Renal cortical epithelial cell (primary cell): ENCODE measurements at regions not wholly inside any gene's neighbourhood (a gene's known extent, or its start where the extent isn't known, plus 50 kb on each side); places are given as distances from the start of the nearest gene placed in this dataset.

Source experiments
- DNase-seq: peaks from one replicate; pipeline ENCODE4 v3.0.0-alpha.2; 2011; ENCODE audit warnings: low read depth

DNA sequence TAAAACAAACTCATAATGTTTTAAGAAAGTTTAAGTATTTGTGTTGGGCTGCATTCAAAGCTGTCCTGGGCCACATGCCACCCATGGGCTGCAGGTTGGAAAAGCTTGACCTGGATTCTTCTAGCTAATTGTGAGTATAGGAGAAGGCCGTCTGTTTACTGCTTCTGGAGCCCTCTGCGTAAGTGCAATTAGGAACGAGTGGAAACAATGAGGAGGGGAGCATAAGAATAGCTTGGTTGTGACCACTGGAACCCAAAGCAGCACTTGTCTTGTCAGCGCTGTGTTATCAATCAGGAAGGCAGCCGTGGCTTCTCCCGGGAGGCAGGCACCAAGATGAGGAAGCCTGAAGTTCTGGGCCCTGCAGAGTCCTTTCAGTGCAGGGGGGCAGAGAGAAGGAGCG lies 110.4 kb upstream of the MBNL2 start:
- no peak for DNase-seq

GRCh38 chr13:97112446-97113152 lies 109.5 kb upstream of the MBNL2 start:
- no peak for DNase-seq

DNA sequence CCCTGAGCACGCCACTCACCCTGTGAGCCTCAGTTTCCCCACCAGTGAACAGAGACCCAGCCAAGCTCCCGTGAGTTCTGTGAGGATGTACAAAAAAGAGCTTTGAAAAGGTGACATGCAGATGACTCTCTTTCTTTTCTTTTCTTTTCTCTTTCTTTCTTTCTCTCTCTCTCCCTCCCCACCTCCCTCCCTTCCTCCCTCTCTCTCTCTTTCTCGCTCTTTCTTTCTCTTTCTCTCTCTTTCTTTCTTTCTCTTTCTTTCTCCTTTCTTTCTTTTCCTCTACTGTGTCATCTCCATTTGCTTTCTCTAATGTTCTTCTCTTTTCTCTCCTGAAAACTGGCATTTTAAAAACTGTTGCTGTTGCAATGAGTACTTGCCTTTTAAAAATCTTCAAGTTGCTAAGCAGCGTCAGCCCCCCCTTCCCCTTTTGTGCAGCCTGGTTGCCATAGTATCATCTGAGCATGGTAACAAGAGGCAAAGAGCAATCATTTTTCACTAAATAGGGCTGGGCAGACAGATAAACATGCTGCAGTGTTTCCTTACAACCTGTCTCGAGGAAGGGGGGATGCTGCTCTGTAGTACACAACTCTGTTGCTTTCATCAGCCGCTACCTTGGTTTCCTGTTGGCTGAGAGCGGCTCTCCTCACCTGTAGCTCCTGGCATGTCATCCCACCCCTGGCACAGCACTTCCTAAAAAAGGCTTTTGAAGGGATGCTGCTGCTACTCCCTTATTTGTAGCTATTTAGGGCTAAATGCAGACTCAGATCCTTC lies 108.7 kb upstream of the MBNL2 start:
- no peak for DNase-seq

- DNase-seq: no peak
These were observed 107.5 kb upstream of the MBNL2 start for GRCh38 chr13:97114651-97115050.

DNA sequence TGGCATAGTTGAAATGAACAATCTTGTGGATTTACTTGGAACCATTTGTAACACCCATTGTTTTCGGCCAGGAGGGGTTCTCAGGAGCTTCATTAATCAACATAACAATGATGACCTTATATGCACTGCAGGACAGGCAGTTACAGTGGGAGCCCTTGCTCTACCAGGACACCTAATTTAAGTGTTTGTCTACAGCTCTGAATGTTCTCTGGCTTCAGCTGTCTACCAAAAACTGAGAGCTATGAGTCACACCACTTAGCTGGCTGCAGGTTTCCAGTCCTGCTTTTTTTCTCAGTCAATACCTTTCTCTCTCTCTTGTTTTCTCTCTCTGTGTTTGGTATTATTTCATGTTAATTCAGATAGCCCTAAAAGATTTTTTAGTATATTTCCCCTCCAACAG lies 105.4 kb upstream of the MBNL2 start:
- peak; percentile 66 for DNase-seq

- no peak for DNase-seq
These were observed 104.7 kb upstream of the MBNL2 start for GRCh38 chr13:97117388-97117910.

GRCh38 chr13:97119943-97120342 lies 102.2 kb upstream of the MBNL2 start:
- no peak for DNase-seq

- peak; percentile 50 for DNase-seq
These were observed 101.8 kb upstream of the MBNL2 start for GRCh38 chr13:97120346-97120745.

DNA sequence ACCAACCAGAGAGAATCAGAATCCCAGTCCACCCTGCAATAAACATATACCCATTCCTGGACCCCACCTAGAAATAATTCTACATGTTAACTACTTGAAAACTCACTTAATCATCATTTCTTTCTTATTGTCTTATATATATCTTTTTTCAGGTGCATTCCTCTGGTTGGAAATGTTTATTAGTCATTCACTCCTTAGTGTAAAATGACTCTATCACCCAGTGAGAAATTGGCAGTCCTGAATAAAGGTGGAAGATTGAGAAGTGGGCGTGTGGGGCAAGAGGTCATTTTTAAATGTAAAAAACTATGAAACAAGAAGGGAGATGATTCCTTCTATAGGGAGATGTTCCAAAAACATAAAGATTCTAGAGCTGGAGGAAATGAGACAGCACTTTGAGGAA lies 101.2 kb upstream of the MBNL2 start:
- no peak for DNase-seq

DNA sequence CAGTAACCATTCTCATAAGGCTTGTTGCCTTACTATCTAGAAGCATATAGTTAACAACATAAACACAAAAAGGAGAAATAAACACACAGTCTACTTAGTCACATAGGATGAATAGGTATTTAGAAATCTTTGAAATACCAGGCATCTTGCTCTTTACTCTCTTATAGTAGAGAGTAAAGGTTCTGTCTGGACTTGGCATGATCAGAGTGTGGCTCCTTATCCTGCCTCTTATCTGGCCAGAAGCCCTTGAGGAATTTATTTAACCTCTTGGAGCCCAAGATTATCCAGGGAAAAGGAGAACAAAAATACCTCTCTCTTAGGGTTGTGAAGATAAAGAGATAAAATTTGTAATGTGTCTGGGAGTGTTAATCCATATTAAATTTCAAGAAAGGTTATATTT lies 100.2 kb upstream of the MBNL2 start:
- no peak for DNase-seq

GRCh38 chr13:97122381-97122996 lies 99.6 kb upstream of the MBNL2 start:
- DNase-seq: peak; percentile 72

GRCh38 chr13:97124206-97124605 lies 97.9 kb upstream of the MBNL2 start:
- no peak for DNase-seq

DNA sequence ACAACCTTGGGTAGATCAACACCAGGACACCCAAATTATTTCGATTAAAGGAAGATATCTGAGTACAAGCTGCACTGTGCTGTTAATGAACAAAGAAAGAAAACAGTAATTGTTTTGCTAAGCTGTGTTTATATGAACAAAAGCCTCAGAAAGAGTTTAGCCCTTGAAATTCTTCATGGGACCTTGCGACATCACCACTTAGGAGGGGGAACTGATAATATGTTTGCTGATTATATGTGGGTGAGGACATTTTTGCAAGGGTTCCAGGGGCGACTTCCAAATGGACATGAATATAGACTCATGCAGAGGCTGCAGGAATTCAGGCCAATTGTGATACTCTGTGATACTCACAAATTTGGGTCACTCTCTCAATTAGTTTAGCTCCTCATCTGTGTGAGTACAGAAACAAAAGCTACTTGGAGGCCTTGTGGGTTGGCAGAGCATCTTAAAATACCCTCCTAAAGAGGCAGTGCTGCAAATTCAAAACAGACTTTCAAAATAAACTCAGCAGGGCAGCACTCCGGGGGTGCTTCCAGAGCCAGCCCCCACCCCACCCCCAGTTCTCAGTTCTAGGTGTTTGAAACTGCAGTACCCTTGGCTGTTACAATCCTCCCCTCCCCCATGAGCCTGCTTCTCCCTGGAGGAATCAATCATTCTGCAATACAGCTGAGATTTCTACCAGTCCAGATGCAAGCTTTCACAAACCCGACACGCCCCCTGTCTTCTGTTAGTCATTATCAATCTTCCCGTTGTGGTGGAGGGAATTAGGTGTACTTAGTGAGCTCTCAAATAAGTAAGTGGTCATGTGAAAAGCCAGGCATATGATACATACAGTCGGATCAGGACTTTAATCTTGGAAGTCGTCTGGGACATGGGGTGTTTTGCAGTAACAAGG lies 97.0 kb upstream of the MBNL2 start:
- peak; percentile 80 for DNase-seq

DNA sequence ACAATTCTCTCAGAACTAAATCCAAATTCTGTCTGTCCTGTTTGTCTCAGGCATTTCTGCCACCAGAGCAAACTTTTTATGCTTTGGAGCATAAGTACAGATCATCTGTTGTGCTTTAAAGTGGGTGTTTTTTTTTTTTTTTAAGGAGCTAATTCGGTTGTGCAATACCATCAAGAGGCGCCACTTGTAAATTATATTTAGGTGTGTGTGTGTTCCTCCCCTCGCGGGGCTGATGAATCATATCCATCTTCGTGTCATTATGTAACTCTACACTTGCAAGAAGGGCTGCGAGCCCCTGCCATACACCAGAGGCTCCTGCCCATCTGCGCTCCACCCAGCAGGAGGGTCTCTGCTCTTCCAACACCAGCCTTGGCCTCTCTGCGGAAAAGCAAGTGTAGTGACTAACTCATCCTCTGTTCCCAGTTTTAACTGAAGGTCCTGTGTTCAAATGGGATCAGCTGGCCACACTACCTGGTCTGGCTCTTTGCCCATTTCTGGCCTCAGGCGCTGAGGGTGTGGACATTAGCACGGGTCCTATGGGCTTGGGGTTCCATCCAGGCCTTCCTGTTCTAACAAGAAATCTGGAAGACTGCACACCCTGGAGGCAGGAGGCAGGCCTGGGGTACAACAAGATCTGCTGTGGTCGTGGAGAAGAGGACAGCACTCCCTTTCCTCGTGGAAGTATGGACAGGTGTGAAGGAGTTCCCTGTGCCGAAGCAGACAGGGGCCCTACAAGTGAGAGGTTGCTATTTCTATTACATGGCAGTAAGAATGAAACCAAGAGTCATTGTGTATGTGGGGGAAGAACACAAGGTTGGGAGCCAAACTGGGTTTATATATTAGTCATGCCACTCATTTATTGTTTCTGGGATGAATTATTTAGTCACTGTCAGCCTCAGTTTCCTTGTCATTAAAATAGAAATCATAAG lies 96.1 kb upstream of the MBNL2 start:
- DNase-seq: peak; percentile 52

DNA sequence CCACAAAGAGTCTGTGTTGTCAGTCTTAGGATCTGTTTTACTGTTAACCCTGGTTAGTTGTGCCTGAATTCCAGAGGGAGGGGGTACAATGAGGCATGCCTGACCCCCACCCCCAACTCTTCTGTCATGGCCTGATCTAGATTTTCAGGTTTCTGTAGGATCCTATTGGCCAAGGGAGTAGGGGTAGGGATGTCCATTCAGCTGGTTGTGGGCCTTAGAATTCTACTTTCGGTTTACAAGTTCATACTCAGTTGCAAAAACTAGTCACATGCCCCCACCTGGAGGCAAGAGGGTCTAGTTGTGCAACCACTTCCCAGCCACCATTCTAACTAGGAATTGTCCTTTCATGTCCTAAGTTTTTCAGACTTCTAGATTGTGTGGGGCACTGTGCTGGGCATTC lies 94.3 kb upstream of the MBNL2 start:
- peak; percentile 16 for DNase-seq

- no peak for DNase-seq
These were observed 91.9 kb upstream of the MBNL2 start for GRCh38 chr13:97130190-97130589.

GRCh38 chr13:97131447-97131846 lies 90.7 kb upstream of the MBNL2 start:
- DNase-seq: no peak

DNA sequence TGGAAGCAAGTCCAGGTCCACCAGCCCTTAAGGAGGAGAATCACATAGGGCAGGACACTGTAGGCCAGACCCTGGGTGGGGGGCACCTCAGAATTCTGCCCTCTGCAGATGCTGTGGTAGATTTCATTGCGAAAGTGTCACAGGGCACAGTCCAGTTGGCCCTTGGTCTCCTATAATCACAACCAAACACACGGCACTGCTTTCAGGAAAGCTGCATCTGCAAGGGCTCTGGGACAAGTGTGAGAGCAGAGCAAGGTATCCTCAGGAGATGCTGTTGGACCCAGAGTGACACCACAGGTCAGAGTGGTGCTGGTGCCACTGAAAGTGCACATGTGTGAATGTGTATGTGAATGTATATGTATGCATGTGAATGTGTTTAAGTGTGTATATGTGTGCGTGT lies 88.6 kb upstream of the MBNL2 start:
- no peak for DNase-seq

DNA sequence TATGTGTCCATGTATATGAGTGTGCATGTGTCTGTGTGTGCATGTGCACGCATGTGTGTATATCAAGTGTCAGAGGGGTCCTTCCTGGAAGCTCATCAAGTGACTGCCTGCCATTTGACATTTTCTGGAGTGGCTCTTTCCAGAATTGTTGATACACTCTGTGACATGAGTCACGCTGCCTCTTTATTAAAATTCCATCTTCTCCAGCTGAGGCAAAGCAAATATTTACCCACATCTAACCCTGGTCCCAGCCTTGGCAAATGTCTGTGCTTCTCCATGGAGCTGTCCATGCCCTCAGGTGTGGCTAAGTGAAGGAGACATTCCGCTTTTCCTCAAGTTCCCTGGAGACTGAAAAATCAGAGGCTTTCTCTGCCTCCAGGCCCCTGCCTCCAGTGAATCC lies 88.2 kb upstream of the MBNL2 start:
- DNase-seq: no peak

GRCh38 chr13:97134364-97135095 lies 87.6 kb upstream of the MBNL2 start:
- DNase-seq: peak; percentile 2
